Small intestine (tissue), 7 donors: ENCODE measurements at regions not wholly inside any gene's neighbourhood (a gene's known extent, or its start where the extent isn't known, plus 50 kb on each side); places are given as distances from the start of the nearest gene placed in this dataset.

Source experiments
- DNase-seq, 2 donors: peaks; one replicate each; pipeline versions ENCODE4 v3.0.0 to v3.0.0-alpha.2; 2013
- FAIRE-seq: peaks from 2 replicates; lab custom pipeline; 2012; peaks lifted over from hg19 to GRCh38; lab: Jason Lieb, UNC
- H3K27ac ChIP-seq, 3 donors: one replicate each; pipeline ENCODE4 v1.5.1; 2013; ENCODE audit warnings: low read length in 2 of 3, mild to moderate bottlenecking in 2 of 3, control low read depth in 1 of 3, inconsistent platforms in 1 of 3, low read depth in 1 of 3, moderate library complexity in 1 of 3
- H3K27me3 ChIP-seq, 3 donors: one replicate each; pipeline ENCODE4 v1.6.1; 2013; ENCODE audit warnings: low read length in 3 of 3, inconsistent platforms in 1 of 3; ENCODE audit not compliant: control insufficient read depth in 3 of 3, insufficient read depth in 3 of 3
- H3K36me3 ChIP-seq, 3 donors: one replicate each; pipeline ENCODE4 v1.6.1; 2013; ENCODE audit warnings: low read length in 3 of 3, inconsistent platforms in 1 of 3, low read depth in 1 of 3, mild to moderate bottlenecking in 1 of 3, moderate library complexity in 1 of 3; ENCODE audit not compliant: control insufficient read depth in 3 of 3, insufficient read depth in 2 of 3
- H3K4me1 ChIP-seq, 3 donors: one replicate each; pipeline ENCODE4 v1.6.1; 2013; ENCODE audit warnings: low read length in 2 of 3, inconsistent platforms in 1 of 3, low read depth in 1 of 3, mild to moderate bottlenecking in 1 of 3, moderate library complexity in 1 of 3; ENCODE audit not compliant: control insufficient read depth in 3 of 3, insufficient read depth in 2 of 3
- H3K4me3 ChIP-seq, 3 donors: one replicate each; pipeline ENCODE4 v1.5.1; 2013; ENCODE audit warnings: low read length in 3 of 3, control low read depth in 1 of 3, inconsistent platforms in 1 of 3, low read depth in 1 of 3, mild to moderate bottlenecking in 1 of 3, moderate library complexity in 1 of 3
- H3K9me3 ChIP-seq, 2 donors: one replicate each; pipeline ENCODE4 v1.6.1; 2013; ENCODE audit warnings: low read depth in 1 of 2, low read length in 1 of 2; ENCODE audit not compliant: control insufficient read depth in 2 of 2, insufficient read depth in 1 of 2
- WGBS, 3 donors: extraction: QIAGEN DNeasy Blood & Tissue Kit; methylation state at CpG; one replicate each; pipeline ENCODE4 v1.1.7; 2013; 5-methylcytosine and 5-hydroxymethylcytosine counted together
- donor health status: healthy with polysubstance abuse.
- donor health status: control.
- donor health status: control.
- donor health status: Bipolar disorder and iron deficiency.
- donor health status: healthy.

DNA sequence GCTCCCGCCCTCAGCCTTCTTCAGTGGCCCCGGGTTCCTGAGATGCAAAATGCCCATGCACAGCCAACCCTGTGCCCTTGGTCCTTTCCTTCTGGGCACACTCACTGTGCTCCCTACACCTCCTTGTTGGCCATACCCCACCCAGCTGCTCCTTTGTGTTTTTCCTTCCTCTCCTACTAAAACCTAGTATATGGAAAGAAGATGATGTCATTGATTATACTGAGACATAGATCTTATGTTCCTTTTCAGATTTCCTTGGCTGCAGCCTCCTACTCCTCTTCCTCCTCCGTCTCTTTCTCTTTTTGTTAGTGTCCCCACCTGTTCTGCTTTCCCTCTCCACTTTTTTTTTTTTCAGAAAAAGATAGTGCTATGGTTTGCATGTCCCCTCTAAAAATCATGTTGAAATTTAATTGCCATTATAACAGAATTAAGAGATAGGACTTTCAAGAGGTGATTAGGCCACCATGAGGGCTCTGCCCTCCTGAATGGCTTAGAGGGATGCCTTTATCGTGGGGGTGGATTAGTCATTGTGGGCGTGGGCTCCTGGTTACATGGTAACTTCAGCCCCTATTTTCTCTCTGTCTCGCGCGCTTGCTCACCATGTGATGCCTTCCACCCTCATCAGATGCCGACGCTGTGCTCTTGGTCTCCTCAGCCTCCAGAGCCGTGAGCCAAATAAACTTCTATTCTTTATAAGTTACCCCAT, 254.9 kb upstream of the GATB start:
- Histone ChIP-seq H3K4me1 (no peaks in the 10 kb centered on the region), H3K27ac (no peak overlapping the region), H3K4me3 (no peak overlapping the region), H3K9me3 (peaks cover 0 to 4% of the 10 kb centered on the region in 2 donors), H3K36me3 (no peaks in the 10 kb centered on the region), H3K27me3 (no peaks in the 10 kb centered on the region)
- FAIRE-seq (no peak), DNase-seq (no peak)
- 78 to 84% (median 83%) methylated on average over 11 of the region's 11 CpGs for WGBS, 3 donors

DNA sequence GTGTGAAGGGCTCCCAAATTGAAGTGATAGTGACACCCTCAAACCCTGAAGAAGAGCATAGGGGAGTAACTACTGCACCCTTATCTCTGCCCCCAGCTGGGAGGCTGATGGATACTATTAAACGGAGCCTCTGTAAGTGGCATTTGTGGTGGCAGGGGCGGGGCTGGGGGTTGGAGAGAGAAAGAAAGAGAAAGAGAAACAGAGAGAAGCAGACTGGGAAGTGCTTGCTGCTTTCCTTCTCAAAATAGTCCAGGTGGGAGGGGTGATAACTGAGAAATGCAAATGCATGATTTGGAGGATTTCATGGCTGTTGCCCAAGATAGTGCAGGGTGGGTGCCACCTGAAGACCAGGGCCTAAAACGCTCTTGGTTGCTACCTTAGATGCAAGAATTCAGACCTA, 253.5 kb upstream of the GATB start:
- H3K27ac ChIP-seq: no peak overlapping the region
- no peak overlapping the region for H3K4me3 ChIP-seq
- no peaks in the 10 kb centered on the region for H3K4me1 ChIP-seq
- WGBS, 3 donors: 34 to 43% (median 35%) methylated on average over 3 of the region's 3 CpGs
- H3K9me3 ChIP-seq: peaks cover 0 to 4% of the 10 kb centered on the region in 2 donors
- no peak for DNase-seq
- H3K36me3 ChIP-seq: no peaks in the 10 kb centered on the region
- no peaks in the 10 kb centered on the region for H3K27me3 ChIP-seq
- no peak for FAIRE-seq

GRCh38 chr4:152011469-152011868, 250.7 kb upstream of the GATB start:
- DNase-seq (no peak), FAIRE-seq (no peak)
- Histone ChIP-seq H3K27me3 (peaks cover 0 to 3% (median 0%) of the 10 kb centered on the region in 3 donors), H3K36me3 (no peaks in the 10 kb centered on the region), H3K9me3 (peaks cover 0 to 4% of the 10 kb centered on the region in 2 donors), H3K4me3 (no peak overlapping the region), H3K27ac (no peak overlapping the region), H3K4me1 (no peaks in the 10 kb centered on the region)
- 74 to 82% (median 80%) methylated on average over 7 of the region's 7 CpGs for WGBS, 3 donors

GRCh38 chr4:152010710-152011079, 249.9 kb upstream of the GATB start:
- H3K36me3 ChIP-seq: no peaks in the 10 kb centered on the region
- H3K9me3 ChIP-seq: peaks cover 0 to 4% of the 10 kb centered on the region in 2 donors
- no peak for DNase-seq
- peaks cover 0 to 3% (median 0%) of the 10 kb centered on the region in 3 donors for H3K27me3 ChIP-seq
- no peak for FAIRE-seq
- no peaks in the 10 kb centered on the region for H3K4me1 ChIP-seq
- 24 to 33% (median 28%) methylated on average over 2 of the region's 2 CpGs for WGBS, 3 donors
- H3K4me3 ChIP-seq: no peak overlapping the region
- no peak overlapping the region for H3K27ac ChIP-seq

DNA sequence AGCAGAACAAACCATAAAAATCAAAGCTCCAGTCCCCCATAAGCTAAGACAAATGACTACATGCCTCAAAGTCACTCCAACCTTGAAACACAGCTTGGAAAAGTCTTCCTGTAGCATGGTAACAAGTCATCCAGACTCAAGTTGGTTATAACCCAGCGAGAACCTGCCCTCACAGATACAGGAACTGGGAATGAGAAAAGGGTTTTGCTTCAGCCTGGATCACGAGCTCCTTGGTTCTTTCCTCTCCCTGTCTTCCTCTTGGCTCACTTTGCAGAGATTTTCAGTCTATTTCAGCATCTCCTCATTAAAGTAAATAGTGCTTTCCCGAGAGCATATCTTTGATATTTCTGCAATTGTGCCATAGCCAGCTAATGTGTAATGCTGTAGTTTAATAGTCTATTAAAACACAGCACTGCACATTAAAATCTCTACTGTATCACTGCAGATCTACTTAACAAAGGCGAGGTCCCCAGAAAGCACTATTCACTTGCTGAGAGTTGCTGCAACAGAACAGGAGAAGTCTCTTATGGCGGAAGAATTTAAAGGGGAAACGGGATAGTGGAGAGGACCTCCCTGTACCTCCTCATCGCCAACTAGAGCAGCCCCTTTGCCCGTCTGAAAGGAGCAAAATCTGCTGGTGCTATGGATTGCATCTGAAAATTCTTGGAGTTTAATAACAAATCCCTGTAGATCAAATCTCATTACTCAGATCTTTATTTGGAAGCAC, 249.3 kb upstream of the GATB start:
- Histone ChIP-seq H3K36me3 (no peaks in the 10 kb centered on the region), H3K27ac (no peak overlapping the region), H3K4me1 (no peaks in the 10 kb centered on the region), H3K9me3 (peaks cover 0 to 4% of the 10 kb centered on the region in 2 donors), H3K27me3 (peaks cover 0 to 3% (median 0%) of the 10 kb centered on the region in 3 donors), H3K4me3 (no peak overlapping the region)
- WGBS, 3 donors: 45 to 55% (median 46%) methylated on average over 8 of the region's 8 CpGs
- DNase-seq (no peak), FAIRE-seq (no peak)

DNA sequence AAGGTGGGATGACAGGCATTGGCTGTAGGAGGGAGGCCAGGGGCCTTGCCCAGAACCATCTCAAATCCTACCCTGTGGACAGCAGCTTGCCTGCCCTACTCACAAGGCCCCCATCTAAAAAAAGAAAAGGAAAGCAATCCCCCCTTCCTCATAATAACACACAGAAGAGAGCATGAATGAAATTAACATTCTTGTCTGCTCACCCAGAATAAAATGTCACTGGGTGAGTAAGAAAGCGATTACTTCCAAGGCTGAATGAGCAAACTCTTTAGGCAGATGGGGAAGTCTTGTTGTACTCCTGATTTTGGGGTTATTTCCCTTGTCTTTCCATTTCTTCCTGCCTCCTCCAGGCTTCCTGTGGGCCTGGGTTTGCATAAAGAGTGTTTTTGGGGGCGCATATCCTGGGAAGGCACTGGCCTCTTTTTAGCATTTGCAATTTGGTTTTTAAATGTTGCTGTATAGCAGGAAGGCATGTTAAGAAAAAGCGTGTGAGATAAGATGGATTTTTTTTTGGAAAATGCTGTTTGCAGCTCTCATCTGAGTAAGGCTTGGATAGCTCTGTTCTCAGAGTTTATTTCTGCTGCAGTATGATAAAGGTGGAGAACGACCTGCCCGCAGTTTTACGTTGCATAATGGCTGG, 248.3 kb upstream of the GATB start:
- WGBS, 3 donors: 77 to 83% (median 81%) methylated on average over 6 of the region's 6 CpGs
- Histone ChIP-seq H3K27me3 (peaks cover 0 to 3% (median 0%) of the 10 kb centered on the region in 3 donors), H3K9me3 (peaks cover 0 to 4% of the 10 kb centered on the region in 2 donors), H3K4me3 (no peak overlapping the region), H3K36me3 (no peaks in the 10 kb centered on the region), H3K4me1 (no peaks in the 10 kb centered on the region), H3K27ac (no peak overlapping the region)
- FAIRE-seq: no peak
- no peak for DNase-seq

- Histone ChIP-seq H3K9me3 (no peaks in the 10 kb centered on the region), H3K36me3 (no peaks in the 10 kb centered on the region), H3K27me3 (peaks cover 0 to 3% (median 0%) of the 10 kb centered on the region in 3 donors), H3K4me1 (no peaks in the 10 kb centered on the region), H3K27ac (no peak overlapping the region), H3K4me3 (no peak overlapping the region)
- WGBS, 3 donors: 84 to 87% (median 86%) methylated on average over 3 of the region's 3 CpGs
- FAIRE-seq: no peak
- no peak for DNase-seq
These were observed 246.3 kb upstream of the GATB start for GRCh38 chr4:152007111-152007510.

DNA sequence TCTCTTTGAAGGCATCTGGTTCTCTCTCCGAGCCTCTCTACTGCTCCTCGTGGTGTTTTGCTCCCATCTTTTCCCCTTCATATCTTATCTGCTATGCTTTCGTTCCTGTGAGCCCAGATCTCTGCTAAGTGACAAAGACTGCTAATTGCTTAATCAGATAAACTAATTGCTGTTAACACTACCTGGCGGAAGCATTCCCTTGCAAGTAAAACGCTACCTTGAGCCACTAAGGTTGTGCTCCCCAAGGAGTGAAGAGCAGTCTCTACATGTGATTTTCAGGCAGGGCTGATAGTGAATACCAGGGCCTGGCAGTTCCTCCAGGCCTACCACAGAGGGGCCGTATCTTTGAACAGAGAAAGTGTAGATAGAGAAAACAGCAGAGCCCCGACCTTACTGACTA, 244.0 kb upstream of the GATB start:
- Histone ChIP-seq H3K27me3 (peaks cover 0 to 3% (median 0%) of the 10 kb centered on the region in 3 donors), H3K9me3 (no peaks in the 10 kb centered on the region), H3K4me3 (no peak overlapping the region), H3K36me3 (no peaks in the 10 kb centered on the region), H3K4me1 (no peaks in the 10 kb centered on the region), H3K27ac (no peak overlapping the region)
- no peak for FAIRE-seq
- DNase-seq: no peak
- 30 to 60% (median 42%) methylated on average over 7 of the region's 7 CpGs for WGBS, 3 donors
